G401.6 (cell line): ENCODE measurements at regions not wholly inside any gene's neighbourhood (a gene's known extent, or its start where the extent isn't known, plus 50 kb on each side); places are given as distances from the start of the nearest gene placed in this dataset.
A peak's percentile ranks its signal among the peaks of the same experiment; 100 is the strongest.

ENCODE experiments used
- FAIRE-seq: peaks from 2 replicates; lab custom pipeline; 2012; peaks lifted over from hg19 to GRCh38; lab: Jason Lieb, UNC

- no peak for FAIRE-seq
Measured at GRCh38 chr5:155926766-155927165, 400.2 kb upstream of the SGCD start.

- no peak for FAIRE-seq
Measured at GRCh38 chr5:155929112-155929511, 397.9 kb upstream of the SGCD start.

- no peak for FAIRE-seq
Measured at GRCh38 chr5:155934964-155935363, 392.0 kb upstream of the SGCD start.

DNA sequence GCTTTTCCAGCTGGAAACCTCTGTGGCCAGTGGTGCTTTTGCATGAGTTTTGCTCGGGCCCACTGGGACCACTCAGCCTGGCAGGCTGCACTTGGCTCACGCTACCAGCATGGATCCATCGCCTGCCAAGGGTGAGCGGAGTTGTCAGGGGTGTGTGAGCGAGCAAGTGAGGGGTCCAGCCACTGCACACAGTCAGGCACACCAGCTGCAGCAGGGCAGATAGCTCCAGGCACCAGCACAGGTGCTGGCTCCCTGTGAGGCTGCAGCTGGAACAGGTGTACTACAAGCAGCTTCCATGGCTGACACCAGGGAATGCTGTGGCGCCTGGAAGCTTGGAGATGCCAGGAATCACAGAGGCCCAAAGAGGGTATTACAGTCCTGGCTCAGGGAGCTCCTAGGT, 391.2 kb upstream of the SGCD start:
- FAIRE-seq: no peak

GRCh38 chr5:155936520-155937406, 390.2 kb upstream of the SGCD start:
- FAIRE-seq: no peak

DNA sequence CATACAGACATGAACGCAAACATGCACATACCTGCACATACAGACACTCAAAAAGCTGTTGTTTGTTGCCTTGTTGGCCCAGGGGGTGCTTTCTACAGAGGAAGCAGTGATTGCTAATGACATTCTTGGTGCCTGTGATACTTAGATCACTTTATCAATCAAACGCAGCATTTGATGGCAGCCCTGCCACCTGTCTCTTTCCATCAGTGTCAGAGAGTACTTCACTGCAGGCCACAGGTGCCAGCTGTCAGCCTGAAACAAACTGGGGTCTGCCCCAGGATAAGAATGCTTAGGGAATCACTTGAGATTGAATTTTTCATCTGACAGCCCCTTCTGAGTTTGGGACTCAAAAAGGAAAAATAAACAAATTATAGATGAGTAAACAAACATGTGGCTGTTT, 388.9 kb upstream of the SGCD start:
- no peak for FAIRE-seq

GRCh38 chr5:155941340-155941739, 385.6 kb upstream of the SGCD start:
- peak; percentile 66 for FAIRE-seq

- no peak for FAIRE-seq
Measured at GRCh38 chr5:155943516-155944407, 383.2 kb upstream of the SGCD start.

DNA sequence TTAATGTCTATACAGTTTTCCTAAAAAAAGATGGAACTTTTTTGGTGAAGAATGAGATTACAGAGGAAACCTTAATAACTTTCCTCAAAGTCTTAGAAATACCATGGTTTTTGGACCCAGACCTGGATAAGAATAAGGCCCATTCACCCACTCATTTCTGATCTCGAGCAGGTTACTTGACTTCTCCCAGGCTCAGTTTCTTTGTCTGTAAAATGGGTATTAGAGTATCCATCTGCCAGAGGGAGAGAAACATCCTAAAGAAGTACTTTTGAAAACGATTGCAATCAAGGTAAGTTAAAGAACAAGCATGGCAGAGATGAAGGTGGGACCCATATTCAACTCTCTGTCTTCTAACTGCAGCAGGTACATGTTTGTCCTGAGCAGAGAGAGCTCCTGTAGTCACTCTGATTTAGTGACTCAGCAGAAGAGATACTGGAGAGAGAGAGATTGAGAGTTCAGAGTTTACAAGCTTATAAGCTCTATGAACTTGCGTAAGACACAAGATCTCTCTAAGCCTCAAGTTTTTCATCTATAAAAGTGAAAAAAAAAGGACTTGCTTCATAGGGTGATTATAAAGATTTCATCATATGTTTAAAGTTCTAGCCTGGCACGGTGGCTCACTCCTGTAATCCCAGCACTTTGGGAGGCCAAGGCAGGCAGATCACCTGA, 379.4 kb upstream of the SGCD start:
- FAIRE-seq: no peak

DNA sequence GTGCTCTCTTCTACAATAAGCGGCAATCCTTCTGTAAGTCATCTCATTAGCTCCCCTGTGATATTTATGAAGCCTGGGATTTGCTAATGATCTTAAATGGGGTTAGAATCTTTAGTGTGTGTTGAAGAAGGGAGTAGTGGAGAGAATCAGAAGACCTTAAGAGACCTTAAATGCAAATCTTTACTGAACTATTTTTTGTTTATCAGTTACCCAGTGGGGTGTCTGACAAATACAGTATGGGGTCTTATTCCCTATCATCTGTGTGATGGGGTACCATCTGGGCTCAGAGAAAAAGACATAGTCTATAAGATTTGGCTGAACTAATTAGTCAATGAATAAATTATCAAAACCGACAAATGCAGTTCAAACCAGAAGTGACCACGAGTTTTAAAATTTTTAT, 378.4 kb upstream of the SGCD start:
- FAIRE-seq: no peak

DNA sequence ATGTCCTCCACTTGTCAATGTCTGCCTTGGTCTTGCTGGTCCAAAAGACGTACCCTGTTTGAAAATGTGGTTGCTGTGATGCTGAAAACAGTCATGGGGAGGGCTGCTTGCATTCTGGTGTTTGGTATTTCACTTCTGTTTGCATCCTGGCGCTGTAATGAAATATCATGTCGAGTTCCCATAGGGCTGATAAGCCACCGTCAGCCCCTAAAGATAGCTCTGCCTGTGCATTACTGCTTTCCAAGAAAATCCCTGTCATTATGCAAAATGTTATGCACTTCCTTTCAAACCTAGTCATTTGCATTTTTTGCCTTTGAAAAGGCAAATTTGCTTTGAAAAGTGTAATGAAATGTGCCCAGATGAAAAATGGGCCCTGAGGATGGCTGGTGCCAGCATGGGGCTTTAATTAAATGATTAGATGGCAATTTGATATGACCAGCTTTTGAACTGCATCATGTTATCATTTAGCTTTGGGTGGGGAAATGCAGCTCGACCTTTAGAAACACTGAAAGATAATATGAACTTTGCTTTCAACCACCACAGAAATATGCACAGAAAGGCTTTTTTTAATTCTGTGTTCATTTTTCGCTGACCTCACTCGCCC, 374.4 kb upstream of the SGCD start:
- FAIRE-seq: no peak

DNA sequence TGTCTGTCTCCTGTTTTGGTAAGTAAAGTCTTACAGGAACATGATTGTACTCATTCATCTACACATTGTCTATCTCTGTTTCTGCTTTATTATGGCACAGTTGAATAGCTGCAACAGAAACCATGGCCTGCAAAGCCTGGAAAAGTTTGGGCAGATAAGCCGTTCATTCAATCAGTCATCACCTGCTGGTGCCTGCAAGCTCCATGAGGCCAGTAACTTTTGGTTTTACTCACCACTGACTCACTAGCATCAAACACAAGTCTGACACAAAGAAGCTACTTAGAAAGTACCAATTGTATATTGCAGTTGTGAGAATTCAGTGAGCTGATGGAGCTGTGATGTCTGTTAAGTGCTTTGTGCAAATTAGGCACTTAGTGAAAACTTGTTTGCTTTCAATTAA, 373.6 kb upstream of the SGCD start:
- FAIRE-seq: no peak

- no peak for FAIRE-seq
Measured at GRCh38 chr5:155954701-155955445, 372.1 kb upstream of the SGCD start.

GRCh38 chr5:155957884-155958283, 369.1 kb upstream of the SGCD start:
- no peak for FAIRE-seq

DNA sequence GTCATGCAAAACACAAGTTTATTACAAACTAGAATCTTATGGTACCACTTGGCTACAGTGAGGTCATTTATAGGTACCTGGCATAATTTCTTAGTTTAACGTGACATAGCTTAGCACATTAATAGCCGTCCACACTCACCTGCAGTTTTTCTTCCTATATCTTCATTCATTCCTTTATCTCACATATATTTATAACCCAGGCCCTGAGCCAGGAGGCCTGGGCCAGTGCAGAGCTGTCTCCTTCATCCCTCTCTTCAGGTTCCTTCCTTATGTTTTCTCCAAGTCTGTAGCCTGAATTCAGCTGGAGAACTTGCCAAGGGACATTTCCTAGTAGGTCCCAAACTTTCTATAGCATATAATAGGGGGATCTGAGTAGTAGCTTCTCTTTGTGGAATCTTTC, 367.9 kb upstream of the SGCD start:
- FAIRE-seq: no peak

DNA sequence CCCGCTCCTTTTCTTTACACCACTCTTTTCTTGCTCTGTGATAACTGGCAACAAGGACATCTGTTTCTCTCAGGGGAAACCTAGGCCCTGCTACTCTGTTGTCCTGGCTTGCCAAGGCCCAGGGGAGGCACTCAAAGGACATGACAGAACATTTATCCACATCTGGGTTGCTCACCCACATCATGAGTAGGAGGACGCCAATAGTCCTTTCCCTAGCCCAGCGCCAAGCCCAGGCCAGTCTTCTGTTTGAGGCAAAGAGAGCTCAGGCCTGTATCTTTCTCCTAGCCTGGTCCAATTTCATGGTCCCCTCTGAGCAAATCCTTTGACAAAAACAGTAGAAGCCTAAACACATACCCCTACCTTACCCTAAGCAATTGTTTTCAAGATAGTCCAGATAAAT, 366.8 kb upstream of the SGCD start:
- FAIRE-seq: no peak

DNA sequence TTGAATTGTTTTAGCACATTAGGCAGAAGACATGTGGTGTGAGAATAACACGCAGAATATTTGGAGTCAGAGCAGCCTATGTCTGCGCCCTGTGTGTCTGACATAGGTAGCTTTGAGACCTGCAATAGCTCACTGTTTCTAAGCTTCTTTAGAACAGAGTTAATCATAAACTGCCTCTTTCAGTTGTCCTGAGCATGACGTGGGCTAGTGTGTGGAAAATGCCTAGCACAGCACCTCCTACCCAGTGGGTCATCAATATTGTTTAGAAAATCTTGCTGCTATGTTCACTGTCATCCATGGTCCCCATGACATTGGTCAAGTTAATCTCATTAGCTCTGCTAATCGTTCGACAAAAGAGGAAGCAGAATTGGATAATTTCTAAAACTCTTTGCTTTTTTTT, 357.4 kb upstream of the SGCD start:
- FAIRE-seq: no peak

DNA sequence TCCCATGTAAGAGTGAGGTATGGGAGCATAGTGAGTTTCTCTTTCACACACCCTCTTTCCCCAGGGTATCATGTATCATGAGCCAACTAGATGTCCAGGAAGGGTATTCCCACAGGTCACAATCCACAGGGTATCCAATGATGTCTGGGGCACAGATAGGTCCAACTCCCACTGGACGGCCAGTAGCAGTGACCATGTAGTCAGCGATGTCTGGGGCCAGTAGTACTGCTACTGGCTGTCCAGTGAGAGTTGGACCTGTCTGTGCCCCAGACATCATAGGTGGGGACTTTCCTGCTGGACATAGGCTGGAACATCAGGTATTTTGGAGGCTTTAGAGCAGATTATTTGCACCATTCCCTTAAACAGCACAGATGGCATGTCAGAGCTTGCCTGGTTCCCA, 352.6 kb upstream of the SGCD start:
- FAIRE-seq: no peak

GRCh38 chr5:155978850-155979249, 348.1 kb upstream of the SGCD start:
- FAIRE-seq: no peak

DNA sequence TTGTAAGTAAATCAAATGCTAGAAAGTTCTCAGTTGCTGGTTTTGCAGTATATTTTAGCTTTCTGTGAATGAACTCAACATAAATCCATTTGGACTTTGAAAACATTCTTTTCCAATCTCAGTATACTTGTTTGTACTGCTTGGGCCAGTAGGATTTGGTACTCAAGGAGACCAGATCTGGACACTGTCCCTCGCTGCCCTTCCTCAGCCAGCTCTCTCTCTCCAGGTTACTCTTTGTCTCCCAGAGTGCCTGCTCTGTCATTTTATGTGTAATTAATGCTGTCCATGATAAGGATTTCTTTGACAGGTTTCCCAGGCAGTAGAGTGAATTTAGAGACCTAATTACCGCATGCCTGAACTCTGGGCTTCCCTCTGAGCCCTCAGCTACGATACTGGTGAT, 344.6 kb upstream of the SGCD start:
- no peak for FAIRE-seq

GRCh38 chr5:155983954-155984353, 343.0 kb upstream of the SGCD start:
- FAIRE-seq: no peak
